ENCODE measurements at regions not wholly inside any gene's neighbourhood (a gene's known extent, or its start where the extent isn't known, plus 50 kb on each side); places are given as distances from the start of the nearest gene placed in this dataset.

- H3K36me3 Mint-ChIP-seq (ENCODE audit: low read depth, unreplicated experiment): no peaks in the 10 kb centered on the region
- no peak for DNase-seq (ENCODE audit: low spot score)
- TF ChIP-seq, protein P1, sequence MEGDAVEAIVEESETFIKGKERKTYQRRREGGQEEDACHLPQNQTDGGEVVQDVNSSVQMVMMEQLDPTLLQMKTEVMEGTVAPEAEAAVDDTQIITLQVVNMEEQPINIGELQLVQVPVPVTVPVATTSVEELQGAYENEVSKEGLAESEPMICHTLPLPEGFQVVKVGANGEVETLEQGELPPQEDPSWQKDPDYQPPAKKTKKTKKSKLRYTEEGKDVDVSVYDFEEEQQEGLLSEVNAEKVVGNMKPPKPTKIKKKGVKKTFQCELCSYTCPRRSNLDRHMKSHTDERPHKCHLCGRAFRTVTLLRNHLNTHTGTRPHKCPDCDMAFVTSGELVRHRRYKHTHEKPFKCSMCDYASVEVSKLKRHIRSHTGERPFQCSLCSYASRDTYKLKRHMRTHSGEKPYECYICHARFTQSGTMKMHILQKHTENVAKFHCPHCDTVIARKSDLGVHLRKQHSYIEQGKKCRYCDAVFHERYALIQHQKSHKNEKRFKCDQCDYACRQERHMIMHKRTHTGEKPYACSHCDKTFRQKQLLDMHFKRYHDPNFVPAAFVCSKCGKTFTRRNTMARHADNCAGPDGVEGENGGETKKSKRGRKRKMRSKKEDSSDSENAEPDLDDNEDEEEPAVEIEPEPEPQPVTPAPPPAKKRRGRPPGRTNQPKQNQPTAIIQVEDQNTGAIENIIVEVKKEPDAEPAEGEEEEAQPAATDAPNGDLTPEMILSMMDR (IDR thresholded peaks at IDR 0.05; ENCODE audit: unreplicated experiment): no peak
Observed at GRCh38 chr1:229105109-229105508, 165.8 kb upstream of the RAB4A start.

DNA sequence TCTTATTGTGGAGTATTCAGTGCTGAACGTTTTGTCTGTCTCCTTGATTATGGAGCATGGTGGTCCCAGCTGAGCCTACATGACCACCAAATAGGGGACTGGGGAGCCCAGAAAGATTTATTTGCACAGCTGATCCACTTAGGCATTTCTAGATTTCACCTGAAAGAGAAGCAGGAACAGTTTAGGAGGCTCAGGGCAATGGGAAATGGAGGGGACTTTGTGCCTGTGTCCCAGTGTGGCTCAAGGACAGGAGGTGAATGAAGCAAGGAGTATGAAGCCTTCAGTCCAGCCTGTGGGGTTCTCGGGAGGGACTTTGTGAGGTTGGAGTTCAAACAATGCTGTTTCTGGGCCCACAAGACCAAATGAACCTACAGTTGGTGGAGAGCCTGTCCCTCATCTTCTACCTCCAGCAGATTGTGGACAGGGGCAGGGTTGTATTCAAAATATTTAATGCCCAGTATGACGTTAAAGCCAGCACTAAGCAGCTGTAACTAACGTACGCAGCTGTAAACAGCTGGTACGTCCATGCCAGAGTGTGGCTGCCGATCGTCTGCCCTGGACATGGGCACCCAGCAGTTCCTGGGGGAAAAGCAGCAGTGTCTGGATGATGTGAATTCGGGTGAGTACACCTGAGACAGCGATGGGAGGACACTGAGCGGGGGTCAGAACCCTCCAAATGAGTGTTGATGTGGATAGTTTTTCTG, 164.9 kb upstream of the RAB4A start:
- H3K4me3 Mint-ChIP-seq (ENCODE audit: unreplicated experiment): no peak overlapping the region
- TF ChIP-seq, protein P1 (IDR thresholded peaks at IDR 0.05; ENCODE audit: unreplicated experiment): no peak
- H3K9me3 Mint-ChIP-seq (ENCODE audit: unreplicated experiment): no peaks in the 10 kb centered on the region
- no peaks in the 10 kb centered on the region for H3K4me1 Mint-ChIP-seq (ENCODE audit: unreplicated experiment)
- no peak overlapping the region for H3K27ac Mint-ChIP-seq (ENCODE audit: unreplicated experiment)
- no peaks in the 10 kb centered on the region for H3K27me3 Mint-ChIP-seq (ENCODE audit: unreplicated experiment)
- no peaks in the 10 kb centered on the region for H3K36me3 Mint-ChIP-seq (ENCODE audit: low read depth, unreplicated experiment)
- DNase-seq (ENCODE audit: low spot score): no peak

More at GRCh38 chr1:229105109-229105508, 165.8 kb upstream of the RAB4A start:
- H3K27me3 Mint-ChIP-seq (ENCODE audit: unreplicated experiment): peaks cover 1% of the 10 kb centered on the region
- H3K9me3 Mint-ChIP-seq (ENCODE audit: unreplicated experiment): no peaks in the 10 kb centered on the region
- no peak overlapping the region for H3K4me3 Mint-ChIP-seq (ENCODE audit: unreplicated experiment)
- no peaks in the 10 kb centered on the region for H3K4me1 Mint-ChIP-seq (ENCODE audit: unreplicated experiment)
- no peak overlapping the region for H3K27ac Mint-ChIP-seq (ENCODE audit: unreplicated experiment)

DNA sequence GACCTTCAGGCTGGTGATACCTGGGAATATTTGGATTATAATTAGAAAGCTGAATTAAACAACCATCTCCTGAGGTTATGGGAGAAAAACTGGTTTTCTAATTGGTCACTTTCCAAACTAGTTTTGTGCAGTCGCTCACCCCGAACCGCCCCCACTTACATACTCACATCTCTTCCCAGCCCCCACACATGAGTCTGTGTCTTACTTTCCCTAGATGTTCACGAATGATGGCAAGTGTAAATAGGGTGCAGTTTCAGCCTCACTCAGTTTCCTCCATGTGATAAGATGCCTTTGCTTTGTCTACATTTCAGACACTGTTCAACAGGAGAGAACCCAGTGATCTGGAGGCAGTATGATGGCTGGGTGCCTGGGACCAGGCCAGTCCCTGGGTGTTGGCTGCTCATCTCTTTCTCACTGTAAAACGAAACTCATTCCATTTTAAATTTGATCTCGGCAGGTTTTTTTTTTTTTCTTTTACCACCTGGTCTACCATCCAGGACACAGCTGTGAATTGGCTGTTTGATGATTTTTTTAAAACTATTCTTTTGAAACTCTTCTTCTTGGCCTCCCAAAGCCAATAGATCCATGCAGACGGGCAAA, 164.3 kb upstream of the RAB4A start:
- no peaks in the 10 kb centered on the region for H3K4me1 Mint-ChIP-seq (ENCODE audit: unreplicated experiment)
- no peaks in the 10 kb centered on the region for H3K9me3 Mint-ChIP-seq (ENCODE audit: unreplicated experiment)
- H3K27ac Mint-ChIP-seq (ENCODE audit: unreplicated experiment): no peak overlapping the region

GRCh38 chr1:229107304-229107815, 163.6 kb upstream of the RAB4A start:
- H3K27ac Mint-ChIP-seq (ENCODE audit: unreplicated experiment): no peak overlapping the region

More for the DNA sequence above, 164.3 kb upstream of the RAB4A start:
- no peak overlapping the region for H3K4me3 Mint-ChIP-seq (ENCODE audit: unreplicated experiment)
- TF ChIP-seq, protein P1 (IDR thresholded peaks at IDR 0.05; ENCODE audit: unreplicated experiment): no peak
- H3K27me3 Mint-ChIP-seq (ENCODE audit: unreplicated experiment): no peaks in the 10 kb centered on the region
- no peak for DNase-seq (ENCODE audit: low spot score)
- H3K36me3 Mint-ChIP-seq (ENCODE audit: low read depth, unreplicated experiment): no peaks in the 10 kb centered on the region

More at GRCh38 chr1:229107304-229107815, 163.6 kb upstream of the RAB4A start:
- Mint-ChIP-seq H3K27me3 (ENCODE audit: unreplicated experiment) (no peaks in the 10 kb centered on the region), H3K4me3 (ENCODE audit: unreplicated experiment) (no peak overlapping the region), H3K36me3 (ENCODE audit: low read depth, unreplicated experiment) (no peaks in the 10 kb centered on the region), H3K9me3 (ENCODE audit: unreplicated experiment) (no peaks in the 10 kb centered on the region), H3K4me1 (ENCODE audit: unreplicated experiment) (no peaks in the 10 kb centered on the region)
- no peak for DNase-seq (ENCODE audit: low spot score)
- TF ChIP-seq, protein P1 (IDR thresholded peaks at IDR 0.05; ENCODE audit: unreplicated experiment): no peak

Data from endothelial cell (in vitro differentiated cells).